ENCODE measurements at regions not wholly inside any gene's neighbourhood (a gene's known extent, or its start where the extent isn't known, plus 50 kb on each side); places are given as distances from the start of the nearest gene placed in this dataset.

DNA sequence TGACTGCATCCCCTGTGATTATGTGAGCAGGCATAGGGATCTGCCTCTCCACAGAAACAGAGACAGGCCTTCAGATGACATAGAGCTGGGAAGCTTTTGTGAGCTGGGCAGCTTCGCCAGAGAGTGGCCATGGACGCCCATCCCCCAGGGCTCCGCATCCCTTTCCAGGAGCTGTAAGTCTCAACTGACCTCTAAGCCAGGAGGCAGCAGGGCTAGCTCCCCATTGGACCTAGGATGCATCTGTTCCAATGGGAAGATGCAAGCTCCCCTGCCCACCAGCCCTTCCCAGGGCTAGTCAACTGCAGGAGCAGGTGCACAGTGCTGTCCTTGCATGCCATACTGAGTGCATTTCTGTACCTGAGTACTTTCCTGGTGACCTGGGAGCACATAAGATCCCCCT lies 663.6 kb downstream of the RNF144B start:
- no peak for DNase-seq
- intact Hi-C loops (cut with DNase I): no loop called here
- no peak for ATAC-seq (ENCODE audit: poor library complexity)

DNA sequence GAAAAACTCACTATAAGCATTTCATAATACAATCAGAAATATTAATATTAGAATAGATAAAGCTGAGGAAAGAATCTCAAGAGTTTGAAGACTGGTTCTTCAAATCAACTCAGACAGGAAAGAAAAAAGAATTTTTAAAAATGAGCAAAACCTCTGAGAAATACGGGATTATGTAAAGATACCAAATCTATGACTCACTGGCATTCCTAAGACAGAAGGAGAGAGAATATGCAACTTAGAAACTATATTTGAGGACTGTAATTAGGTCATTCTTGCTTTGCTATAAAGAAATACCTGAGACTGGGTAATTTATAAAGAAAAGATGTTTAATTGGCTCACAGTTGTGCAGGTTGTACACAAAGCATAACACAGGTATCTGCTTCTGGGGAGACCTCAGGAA lies 665.1 kb downstream of the RNF144B start:
- ATAC-seq (ENCODE audit: poor library complexity): no peak
- DNase-seq: no peak
- intact Hi-C loops (cut with DNase I): no loop called here

DNA sequence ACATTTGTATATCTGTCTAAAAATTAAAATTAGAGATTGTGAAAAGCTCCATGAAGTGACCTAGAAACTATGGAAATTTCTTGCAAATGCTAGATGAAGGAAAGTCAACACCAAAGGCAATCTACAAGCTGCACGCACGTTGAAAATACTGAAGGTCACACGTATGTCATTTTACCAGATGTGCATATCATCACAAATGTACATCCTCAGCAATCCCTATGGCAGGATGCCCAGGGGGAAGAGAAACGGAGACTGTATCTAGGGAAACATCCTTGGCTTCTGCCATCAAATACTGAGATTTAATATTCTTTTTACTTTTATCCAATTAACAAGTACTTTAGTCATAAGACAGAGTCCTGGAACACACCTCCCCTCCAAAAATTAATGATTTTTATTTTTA lies 672.0 kb downstream of the RNF144B start:
- ATAC-seq (ENCODE audit: poor library complexity): no peak
- intact Hi-C loops (cut with DNase I): no loop called here
- DNase-seq: no peak

DNA sequence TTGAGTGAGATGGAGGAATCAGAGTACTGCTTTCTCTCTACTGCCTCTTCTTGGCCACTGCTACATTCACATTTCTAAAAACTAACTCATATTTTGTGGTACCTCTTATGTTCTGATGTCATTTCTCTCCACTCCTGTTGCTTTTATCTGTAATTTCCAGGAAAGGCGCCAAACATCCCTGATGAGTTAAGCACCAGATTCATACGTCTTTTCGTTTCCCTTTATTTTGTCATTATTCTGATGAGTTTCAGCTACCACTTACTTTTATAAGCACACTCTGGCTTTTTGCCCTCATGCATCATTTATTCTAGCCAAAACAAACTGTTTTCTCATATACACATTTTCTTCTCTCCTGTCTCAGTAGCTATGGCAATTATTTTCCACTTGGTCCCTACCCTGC lies 680.0 kb downstream of the RNF144B start:
- ATAC-seq (ENCODE audit: poor library complexity) (no peak), DNase-seq (no peak)
- intact Hi-C loops (cut with DNase I): no loop called here

DNA sequence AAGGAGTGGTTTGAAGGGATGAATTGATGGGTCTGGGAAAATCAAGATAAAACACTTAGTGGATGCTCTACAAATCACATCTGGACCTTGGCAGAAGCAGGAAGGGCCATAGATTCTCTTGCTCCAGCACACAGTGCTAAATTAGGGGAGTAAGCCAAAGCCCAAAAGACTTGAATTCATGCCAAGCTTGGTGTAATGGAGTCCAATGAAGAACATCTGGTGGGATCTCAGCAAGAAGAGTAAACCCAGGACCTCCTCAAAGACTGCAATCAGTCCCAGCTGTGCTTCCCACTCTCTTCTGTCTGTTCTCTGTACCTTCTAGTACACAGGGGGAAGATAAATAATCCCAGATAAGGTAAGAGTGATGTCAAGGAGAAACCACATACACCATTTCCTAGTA lies 683.4 kb downstream of the RNF144B start:
- no peak for ATAC-seq (ENCODE audit: poor library complexity)
- intact Hi-C loops (cut with DNase I): no loop called here
- no peak for DNase-seq

DNA sequence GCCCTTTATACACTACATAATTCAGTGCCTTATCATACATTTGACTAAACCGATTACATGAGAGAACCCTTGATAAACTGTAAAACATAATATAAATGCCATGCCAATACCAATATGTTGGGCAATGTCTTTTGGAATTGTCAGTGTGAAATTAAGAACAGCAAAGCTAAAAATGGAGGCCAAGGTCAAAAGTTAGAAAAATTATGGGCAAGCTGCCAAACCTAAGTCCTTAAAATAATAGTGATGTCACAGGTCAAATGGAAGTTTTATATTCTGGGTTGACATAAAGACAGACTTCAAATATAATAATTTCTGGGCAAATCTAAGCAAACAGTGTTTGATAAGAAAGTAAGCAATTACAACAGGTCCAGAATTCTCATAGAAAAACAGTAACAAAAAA lies 696.7 kb downstream of the RNF144B start:
- intact Hi-C loops (cut with DNase I): no loop called here
- ATAC-seq (ENCODE audit: poor library complexity): no peak
- DNase-seq: no peak

DNA sequence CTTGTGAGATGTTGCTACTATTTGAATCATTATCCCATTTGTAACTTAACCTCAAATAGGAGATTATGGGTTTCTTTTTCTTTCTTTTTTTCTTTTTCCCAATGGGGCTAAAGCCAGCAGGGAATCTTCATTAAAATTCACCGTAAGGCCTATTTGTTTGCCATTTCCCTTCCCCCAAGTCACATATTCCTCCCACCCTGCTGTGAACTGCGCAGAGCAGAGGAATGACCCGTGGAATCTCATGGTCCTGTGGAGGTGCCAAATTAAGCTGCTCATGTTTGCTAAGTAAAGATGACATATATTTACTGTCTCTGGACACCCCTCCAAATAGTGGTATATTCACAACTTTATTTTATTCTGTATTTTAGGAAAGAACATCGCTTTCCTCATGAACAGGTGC lies 699.3 kb downstream of the RNF144B start:
- DNase-seq: no peak
- ATAC-seq (ENCODE audit: poor library complexity): no peak
- intact Hi-C loops (cut with DNase I): no loop called here

DNA sequence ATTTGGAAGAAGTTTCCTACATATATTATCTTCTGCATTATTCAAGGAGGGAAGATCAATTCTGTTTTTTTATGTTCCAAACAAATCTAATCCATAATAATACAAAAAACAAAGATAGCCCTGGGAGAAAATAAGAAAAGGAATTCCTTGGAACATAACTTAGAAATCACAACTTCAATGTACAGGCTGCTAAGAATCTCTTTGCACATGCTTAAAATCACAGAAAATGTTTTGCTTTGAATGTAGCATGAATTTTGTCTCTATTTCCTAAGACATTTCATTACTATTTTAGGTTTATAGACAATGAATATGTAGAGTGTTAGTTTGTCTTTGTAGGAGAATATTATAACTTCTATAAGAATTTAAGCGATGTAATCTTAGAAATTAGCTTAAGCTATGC lies 700.1 kb downstream of the RNF144B start:
- no peak for DNase-seq
- intact Hi-C loops (cut with DNase I): no loop called here
- no peak for ATAC-seq (ENCODE audit: poor library complexity)

DNA sequence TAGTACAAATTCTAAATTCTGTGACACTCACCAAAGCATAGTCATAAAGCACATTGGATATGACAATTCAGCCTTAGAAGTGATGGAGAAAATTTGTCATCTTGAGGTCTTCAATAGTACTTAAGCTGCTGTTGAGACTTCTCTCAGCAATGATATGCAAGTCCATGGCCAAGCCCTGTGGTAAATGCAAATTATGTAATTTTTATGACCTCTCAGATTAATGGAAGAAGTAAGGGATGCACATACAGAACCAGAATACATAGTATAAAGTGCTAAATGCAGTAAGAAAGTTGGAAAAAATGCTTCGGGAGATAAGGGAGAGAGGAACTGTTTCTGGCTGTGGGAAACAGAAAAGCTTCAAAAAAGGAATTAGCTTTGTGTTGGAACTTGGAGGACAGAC lies 700.7 kb downstream of the RNF144B start:
- intact Hi-C loops (cut with DNase I): no loop called here
- ATAC-seq (ENCODE audit: poor library complexity): no peak

DNA sequence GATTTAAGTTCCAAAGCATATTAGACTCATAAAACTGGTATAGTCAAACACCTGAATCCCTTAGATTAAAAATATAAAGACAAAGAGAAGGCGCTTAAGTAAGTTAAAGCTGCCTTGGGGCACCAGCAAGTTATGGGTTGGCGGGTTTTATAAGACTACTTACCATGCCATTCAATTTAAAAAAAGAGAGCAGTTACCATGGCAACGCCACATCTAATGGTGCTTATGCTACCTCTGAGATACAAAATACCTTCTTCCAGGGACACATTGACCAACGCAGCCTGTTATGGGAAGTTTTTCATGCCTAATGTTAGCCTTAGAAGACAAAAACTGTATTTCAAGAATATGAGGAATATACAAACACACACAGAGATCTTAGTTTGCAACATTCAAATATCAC lies 713.6 kb downstream of the RNF144B start:
- no peak for DNase-seq
- intact Hi-C loops (cut with DNase I): no loop called here
- no peak for ATAC-seq (ENCODE audit: poor library complexity)

More for the DNA sequence above, 700.7 kb downstream of the RNF144B start:
- DNase-seq: no peak

DNA sequence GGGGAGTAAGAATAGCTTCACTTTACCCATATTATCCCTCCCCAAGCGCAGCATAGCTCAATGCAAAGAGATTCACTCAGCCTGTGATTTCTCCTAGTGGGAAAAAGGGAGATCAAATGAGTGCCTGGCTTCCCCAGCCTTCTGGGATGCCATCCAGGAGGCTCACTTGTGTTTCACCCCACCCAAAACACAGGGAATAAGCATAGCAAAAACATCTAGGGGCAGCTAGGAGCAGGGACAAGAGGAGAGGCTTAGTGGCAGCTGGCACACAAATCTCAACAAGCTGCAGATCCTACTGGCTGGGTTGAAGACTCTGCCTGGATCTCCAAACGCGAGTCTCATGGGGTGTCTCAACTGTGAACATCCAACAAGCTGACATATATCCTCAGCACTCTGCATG lies 715.8 kb downstream of the RNF144B start:
- ATAC-seq (ENCODE audit: poor library complexity) (no peak), DNase-seq (no peak)
- intact Hi-C loops (cut with DNase I): no loop called here

DNA sequence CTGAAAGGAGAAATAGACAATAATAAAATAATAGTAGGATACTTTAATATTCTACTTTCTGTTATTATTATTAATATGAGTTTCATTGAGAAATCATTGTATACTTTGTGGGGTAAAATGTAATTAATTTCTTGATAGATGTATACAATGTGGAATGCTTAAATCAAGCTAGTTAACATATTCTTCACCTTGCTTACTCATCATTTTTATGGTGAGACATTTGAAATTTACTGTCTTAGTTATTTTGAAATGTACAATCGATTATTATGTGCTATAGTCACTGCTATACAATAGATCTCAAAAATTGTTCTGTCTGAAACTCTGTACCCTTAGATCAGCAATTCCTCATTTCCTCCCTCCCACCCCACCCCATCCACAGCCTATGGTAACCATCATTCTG lies 720.3 kb downstream of the RNF144B start:
- DNase-seq (no peak), ATAC-seq (ENCODE audit: poor library complexity) (no peak)
- intact Hi-C loops (cut with DNase I): no loop called here

DNA sequence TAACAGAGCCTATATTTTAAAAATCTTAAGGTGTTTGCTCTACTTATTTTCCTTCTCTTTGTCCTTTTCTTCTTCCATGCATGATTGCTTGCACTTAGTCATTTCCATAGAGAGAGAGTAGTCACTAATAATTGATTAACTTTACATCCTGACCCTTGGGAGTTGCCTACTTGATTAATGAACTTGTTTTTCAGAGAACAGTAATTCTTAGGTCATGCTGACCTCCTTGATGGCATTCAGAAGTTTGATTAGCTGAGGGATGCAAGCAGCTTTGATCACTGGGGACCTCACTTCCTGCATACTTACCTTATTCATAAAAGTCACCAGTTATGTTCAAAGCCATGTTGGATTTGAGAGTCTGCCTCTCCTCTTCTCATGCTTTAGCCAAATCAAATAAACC lies 715.6 kb upstream of the ID4 start:
- intact Hi-C loops (cut with DNase I): no loop called here
- DNase-seq (no peak), ATAC-seq (ENCODE audit: poor library complexity) (no peak)

DNA sequence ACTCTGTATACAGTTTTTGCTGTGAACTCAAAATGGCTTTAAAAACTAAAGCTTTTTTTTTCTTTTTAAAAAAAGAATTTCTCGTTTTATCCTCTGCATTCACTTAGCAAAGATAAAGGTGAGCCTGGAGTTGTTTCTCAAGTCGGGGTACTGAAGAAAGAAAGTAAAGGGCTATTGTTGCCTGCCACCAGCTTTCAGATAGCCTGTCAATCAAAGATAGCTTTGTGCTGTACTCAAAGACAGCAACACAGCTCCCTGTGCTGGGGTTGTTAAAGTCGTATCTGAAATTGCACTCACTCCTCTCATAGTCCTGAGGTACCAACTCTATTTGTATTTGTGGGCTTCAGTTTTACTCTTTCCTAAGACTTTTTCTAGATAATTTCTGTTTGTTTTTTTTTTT lies 710.1 kb upstream of the ID4 start:
- ATAC-seq (ENCODE audit: poor library complexity): no peak
- intact Hi-C loops (cut with DNase I): no loop called here

DNA sequence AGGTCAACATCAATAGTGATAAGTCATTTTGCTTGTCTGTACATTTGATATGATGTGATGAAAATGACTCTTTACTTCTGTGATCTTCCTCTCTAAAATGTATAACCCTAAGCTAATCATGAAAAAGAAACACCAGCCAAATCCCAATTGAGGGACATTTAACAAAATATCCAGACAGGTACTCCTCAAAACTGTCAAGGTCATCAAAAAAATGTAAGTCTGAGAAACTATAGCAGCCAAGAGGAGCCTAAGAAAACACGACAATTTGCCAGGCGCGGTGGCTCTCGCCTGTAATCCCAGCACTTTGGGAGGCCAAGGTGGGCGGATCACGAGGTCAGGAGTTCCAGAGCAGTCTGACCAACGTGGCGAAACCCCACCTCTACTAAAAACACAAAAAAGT lies 708.5 kb upstream of the ID4 start:
- ATAC-seq (ENCODE audit: poor library complexity) (no peak), DNase-seq (no peak)
- intact Hi-C loops (cut with DNase I): no loop called here

More for the DNA sequence above, 710.1 kb upstream of the ID4 start:
- DNase-seq: no peak

DNA sequence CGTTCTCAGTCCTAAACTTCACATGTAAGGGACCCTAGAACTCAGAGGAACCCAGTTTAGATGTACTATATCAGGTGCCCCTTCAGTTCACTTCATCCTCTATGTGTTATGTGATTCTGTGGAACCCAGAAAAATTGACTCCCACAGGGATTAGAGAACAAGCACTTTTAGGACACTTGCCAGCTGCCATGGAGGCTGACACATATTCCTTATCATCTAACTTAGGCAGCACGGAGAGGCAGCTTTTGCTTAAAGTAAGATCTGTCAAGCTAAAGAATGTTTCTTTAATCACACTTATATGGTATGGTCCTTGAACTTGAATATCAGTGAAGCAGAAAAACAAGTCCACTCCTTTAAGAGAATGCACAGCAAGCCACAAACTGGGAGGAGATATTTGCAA lies 701.5 kb upstream of the ID4 start:
- no peak for DNase-seq
- intact Hi-C loops (cut with DNase I): no loop called here
- ATAC-seq (ENCODE audit: poor library complexity): no peak

DNA sequence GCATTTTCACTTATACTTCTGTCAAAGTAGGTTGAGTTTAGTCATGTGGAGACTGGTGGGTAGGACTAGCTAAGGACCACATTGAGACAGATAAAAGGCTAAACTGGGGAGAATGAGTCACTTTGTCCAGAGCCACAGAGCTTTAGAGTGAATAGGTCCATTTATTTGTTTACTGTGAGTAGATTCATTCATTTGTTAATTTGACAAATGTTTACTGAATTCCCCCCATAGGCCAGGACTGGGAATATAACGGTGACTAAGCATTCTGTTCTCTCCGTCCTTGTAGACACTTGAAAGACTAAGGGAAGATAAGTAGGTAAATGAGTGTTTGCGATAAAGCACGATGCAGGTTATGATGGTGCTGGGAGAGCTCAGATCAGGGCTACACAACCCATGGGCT lies 699.7 kb upstream of the ID4 start:
- ATAC-seq (ENCODE audit: poor library complexity): no peak
- no peak for DNase-seq
- intact Hi-C loops (cut with DNase I): no loop called here

DNA sequence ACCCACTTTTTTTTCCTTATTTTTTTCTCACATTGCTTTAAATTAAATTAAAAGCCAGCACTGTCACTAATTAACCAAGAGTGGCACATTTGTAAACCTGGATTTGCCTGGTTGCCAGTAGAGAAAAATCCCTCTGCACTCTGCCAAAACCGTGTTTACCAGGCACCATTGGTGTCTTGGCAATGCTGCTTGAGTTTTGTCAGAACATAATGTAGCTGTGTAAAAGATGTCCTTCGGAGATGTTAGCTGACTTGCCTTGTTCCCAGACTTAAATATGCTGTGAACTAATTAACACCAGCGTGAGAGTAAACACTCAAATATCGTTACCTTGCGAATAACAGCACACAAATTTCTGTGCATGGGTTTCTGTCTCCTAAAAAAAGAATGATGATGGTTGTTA lies 694.9 kb upstream of the ID4 start:
- no peak for ATAC-seq (ENCODE audit: poor library complexity)
- intact Hi-C loops (cut with DNase I): no loop called here
- no peak for DNase-seq

DNA sequence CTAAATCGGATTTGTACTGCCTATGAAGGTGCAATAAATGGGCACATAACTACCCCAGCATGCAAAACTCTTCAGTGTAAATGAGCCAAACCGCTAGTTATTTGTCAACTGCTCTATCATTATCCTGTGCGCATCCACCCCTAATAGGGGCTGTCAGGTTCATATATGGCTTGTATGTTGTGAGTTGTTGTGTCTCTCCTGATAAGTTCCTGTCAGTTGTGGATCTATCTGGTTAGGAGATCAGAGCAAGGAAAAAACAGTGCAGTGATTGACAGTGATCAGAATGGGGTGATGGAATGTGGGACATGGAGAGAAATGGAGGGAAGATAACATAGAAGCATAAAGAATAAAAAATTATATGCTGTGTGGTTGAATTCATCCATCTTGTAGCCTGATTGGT lies 686.9 kb upstream of the ID4 start:
- DNase-seq (no peak), ATAC-seq (ENCODE audit: poor library complexity) (no peak)
- intact Hi-C loops (cut with DNase I): no loop called here

DNA sequence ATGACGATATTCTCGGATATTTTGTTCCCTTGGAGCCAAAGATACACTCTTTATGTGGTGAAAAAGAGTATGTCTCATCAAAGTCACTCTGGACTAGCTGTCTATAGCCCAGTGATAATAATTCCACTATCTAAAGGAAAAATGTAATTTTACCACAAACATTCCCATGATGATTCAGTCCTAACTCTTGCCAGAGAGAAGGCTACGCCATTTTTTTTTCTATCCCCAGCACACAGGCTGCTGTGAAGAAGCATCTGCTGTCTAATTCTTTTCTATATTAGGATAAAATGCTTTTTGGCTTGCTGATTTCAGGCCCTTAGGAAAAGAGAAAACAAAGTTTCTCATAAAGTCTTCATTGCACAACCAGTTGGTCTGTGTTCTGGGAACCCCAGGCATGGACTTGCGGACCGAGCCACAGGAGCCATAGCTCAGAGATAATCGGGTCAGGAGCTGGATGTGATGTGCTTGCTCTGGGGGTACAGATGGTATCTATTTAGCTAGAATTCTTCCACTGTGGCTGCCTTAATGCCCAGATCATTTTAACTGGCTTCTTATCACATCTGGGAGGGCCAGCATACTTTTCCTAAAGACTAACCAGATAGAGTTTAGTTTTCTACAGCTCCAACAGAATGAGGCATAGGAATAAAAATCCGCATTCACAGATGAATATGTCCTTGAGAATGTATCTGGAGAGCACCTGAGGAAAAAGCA lies 683.7 kb upstream of the ID4 start:
- ATAC-seq (ENCODE audit: poor library complexity) (peak; percentile 64), DNase-seq (no peak)
- intact Hi-C loops (cut with DNase I): no loop called here

DNA sequence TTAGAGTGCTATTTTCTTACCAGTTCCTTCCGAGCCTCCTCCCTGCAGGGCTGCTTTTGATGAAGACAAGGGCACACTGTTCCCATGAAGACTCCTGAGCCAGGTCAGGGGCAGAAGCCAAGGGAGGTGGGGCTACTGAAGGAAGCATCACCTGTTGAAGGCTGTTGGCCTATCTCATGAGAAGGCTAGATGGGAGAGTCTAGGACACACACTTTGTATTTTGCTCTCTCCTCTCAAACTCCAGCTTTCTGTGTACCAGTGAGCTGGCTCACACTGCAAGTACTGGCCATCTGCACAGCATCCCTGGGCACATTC lies 683.2 kb upstream of the ID4 start:
- ATAC-seq (ENCODE audit: poor library complexity) (no peak), DNase-seq (no peak)
- intact Hi-C loops (cut with DNase I): no loop called here

DNA sequence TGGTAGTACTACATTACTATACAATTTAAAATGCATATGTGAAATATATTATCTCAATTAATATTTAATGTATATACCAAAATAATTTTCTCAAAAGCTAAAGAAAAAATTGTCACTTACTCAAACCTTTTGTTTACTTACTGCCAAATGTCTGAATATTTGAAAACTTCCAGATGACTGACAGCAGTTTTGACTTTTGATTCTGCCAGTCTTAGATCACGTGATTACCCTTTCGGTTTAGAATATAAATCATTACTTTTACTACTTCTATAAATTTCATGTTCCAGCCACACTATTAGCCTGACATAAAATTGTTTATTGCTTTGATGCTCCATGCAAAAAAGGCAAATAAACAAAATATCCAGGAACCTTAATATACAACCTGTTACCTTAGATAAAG lies 680.7 kb upstream of the ID4 start:
- DNase-seq (no peak), ATAC-seq (ENCODE audit: poor library complexity) (no peak)
- intact Hi-C loops (cut with DNase I): no loop called here
